ENCODE measurements at regions not wholly inside any gene's neighbourhood (a gene's known extent, or its start where the extent isn't known, plus 50 kb on each side); places are given as distances from the start of the nearest gene placed in this dataset.

GRCh38 chr14:85399186-85399585 lies 130.8 kb upstream of the FLRT2 start:
- TF ChIP-seq CTCF (IDR thresholded peaks at IDR 0.05; ENCODE audit: low read length): no peak
- TF ChIP-seq EZH2 (IDR thresholded peaks at IDR 0.05; ENCODE audit: borderline replicate concordance, low read length): no peak
